Cerebellar nuclear complex (tissue), 1 donor: ENCODE measurements at regions not wholly inside any gene's neighbourhood (a gene's known extent, or its start where the extent isn't known, plus 50 kb on each side); places are given as distances from the start of the nearest gene placed in this dataset.

ENCODE experiments used
- DNase-seq, 2 experiments: peaks; one replicate each; lab custom pipeline; 2025; lab: John Stamatoyannopoulos, UW

DNA sequence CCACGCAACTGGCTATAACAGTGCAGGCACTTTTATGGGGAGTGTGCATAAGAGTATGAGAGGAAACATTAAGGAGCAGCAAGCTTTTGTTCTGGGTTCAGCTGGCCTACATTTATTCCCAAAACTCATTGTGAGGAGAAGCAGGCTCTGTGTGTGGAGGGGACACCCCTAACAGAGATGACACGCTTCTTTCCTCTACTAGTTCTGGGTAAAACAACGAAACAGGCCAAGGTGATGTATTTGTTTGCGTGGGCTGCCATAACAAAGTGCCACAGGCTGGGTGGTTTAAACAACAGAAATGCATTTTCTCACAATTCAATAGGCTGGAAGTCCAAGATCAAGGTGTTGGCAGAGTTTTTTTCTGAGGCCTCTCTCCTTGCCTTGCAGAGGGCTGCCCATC lies 488.6 kb downstream of the MID1IP1 start:
- no peak for DNase-seq

GRCh38 chrX:39293203-39293602 lies 491.9 kb downstream of the MID1IP1 start:
- no peak for DNase-seq

GRCh38 chrX:39296472-39296871 lies 495.2 kb downstream of the MID1IP1 start:
- no peak for DNase-seq

DNA sequence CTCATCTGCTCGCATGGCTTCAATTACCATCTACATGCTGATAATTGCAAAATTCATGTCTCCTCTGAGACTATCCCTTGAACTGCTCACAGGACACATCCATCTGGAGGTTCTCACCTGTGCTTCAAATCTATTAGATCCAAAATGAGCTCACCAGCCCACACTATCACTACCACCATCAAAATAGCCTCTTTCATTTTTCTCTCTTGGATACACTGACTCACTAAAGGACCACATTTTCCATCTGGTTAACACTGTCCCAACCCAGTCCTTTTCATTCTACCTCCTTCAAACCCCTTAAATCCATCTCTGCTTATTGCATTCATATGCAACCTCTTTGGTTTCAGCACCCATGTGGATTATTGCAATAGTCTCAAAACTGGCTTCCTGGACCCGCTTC lies 497.6 kb downstream of the MID1IP1 start:
- no peak for DNase-seq

DNA sequence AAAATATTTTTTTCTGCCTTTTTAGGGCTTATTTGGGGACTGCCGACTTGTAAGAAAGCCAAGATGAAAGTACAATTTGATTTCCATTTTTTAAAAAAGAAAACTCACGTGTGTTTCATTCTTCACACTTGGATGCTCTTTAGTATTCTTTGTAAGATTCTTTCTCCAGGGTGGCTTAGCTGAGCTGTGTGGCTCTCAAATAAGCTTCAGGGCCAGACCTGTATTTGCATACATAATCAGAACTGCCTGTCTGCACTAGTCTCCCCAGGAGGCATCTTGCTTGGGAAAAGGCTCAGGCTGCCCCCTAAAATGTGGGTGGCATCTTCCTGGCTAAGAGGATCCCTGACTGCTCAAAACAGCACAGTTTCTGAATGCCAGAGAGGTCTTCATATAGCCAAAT lies 498.4 kb downstream of the MID1IP1 start:
- no peak for DNase-seq

- peak in 1 of 2 experiments; percentile 8 for DNase-seq
Measured at GRCh38 chrX:39301036-39301435, 499.8 kb downstream of the MID1IP1 start.

DNA sequence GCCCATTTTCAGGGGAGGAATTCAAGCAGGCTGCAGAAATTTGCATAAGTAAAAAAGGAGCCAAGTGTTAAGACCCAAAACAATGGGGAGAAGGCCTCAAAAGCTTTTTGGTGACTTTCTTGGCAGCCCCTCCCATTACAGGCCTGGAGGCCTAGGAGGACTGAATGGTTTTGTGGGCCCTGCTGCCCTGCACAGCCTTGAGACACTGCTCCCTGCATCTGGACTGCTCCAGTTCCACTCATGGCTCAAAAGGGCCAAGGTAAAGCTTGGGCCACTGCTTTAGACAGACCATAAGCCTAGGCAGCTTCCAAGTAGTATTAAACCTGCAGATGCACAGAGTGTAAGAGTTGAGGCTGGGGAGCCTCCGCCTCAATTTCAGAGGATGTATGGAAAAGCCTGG lies 501.6 kb downstream of the MID1IP1 start:
- no peak for DNase-seq

GRCh38 chrX:39304746-39305145 lies 503.5 kb downstream of the MID1IP1 start:
- DNase-seq = no peak

DNA sequence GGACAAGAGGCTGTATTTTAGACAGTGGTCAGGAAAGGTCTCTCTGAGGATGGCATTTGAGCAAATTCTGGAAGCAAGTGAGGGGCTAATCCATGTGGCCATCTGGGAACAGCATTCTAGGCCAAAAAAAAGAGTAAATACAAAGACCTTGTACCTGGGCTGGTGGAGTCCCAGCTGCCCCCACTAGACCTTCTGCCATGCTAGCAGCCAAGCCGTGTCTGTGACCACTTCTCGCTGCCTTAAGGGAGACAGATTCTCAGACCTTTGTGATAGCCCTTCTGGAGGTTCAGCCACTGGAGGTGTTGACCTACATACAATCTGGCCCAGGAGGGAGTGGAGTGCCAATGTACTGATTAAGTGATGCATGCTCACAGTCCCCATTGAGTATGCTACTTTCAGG lies 506.2 kb downstream of the MID1IP1 start:
- no peak for DNase-seq

GRCh38 chrX:39308126-39308525 lies 506.9 kb downstream of the MID1IP1 start:
- DNase-seq = no peak

- no peak for DNase-seq
Measured at GRCh38 chrX:39309018-39309635, 507.9 kb downstream of the MID1IP1 start.

GRCh38 chrX:39309721-39310152 lies 508.5 kb downstream of the MID1IP1 start:
- no peak for DNase-seq

GRCh38 chrX:39310891-39311290 lies 509.6 kb downstream of the MID1IP1 start:
- no peak for DNase-seq

DNA sequence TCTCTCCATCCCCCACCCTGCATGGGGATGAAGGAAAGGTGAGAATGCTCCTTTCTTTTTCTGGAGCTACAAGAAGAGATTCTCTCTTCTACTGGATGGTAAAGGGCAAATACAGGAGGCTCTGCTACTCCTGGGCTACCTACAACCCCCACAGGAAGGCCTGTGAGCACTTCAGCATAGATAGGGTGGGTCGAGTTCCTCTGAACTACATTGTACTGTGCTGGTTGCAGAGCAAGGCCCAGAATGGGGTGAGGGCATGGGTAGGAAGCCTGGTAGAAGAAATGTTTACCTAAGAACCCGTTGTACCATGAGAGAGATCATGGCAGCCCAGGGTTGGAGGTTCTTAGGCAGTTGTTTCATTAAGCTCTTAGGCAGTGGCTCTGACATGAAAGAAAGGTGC lies 510.4 kb downstream of the MID1IP1 start:
- DNase-seq = no peak

GRCh38 chrX:39313146-39313545 lies 511.9 kb downstream of the MID1IP1 start:
- no peak for DNase-seq

DNA sequence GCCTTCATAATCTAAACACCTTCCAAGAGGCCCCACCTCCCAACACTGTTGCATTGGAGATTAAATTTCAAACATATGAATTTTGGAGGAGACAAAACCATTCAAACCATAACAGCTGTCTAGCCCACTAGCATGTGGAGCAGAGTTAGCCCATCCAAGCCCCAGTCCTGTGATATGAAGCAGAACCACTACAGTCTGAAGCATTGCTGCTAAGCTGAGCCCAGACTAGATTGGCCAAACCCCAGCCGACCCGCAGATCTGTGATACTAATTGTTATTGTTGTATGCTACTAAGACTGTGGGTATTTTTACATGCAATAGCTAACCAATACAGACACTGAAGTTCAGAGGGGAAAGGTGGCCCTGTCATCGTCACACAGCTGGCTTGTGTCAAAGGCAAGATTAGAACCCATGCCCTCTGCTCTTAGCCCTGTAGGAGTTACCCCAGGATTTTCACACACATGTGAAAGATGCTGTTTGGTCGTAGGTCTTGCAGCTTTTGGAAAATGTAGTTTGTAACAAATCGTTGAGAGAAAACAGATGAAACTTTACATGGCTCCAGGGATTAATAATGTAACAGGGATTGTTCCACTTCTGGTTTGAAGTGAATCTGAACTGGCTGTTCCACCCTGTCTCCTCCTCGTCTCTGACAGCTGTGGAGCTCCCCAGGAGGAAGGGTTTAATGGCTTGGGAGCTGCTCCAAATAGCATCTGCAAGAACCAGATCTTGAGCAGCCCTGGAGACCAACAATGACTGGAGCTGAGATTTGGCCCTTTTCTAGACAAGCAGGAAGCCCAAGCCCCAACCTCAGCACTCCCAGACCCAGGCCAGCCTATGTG lies 517.5 kb downstream of the MID1IP1 start:
- no peak for DNase-seq

DNA sequence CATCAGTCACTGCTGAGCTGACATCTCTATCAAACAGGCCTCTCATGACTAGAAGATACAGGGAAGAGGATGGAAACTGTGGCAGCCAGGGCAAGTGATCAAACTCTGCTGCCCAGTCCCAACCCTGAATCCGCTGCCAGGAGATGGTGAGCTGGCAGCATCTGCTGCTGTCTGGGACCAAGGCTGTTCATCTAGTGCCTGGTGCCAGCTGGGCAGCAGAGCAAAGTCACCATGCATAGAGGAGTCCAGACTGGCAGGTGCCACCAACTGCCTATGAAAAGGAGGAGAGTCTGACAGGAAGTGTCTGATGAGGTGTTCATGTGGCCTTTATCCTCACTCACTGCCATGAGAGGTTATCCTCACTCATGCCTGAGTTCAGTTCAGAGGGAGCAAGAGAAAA lies 518.9 kb downstream of the MID1IP1 start:
- DNase-seq = peak in 1 of 2 experiments; percentile 3

- DNase-seq = no peak
Measured at GRCh38 chrX:39322496-39322895, 521.2 kb downstream of the MID1IP1 start.

- DNase-seq = no peak
Measured at GRCh38 chrX:39324233-39324930, 523.1 kb downstream of the MID1IP1 start.

DNA sequence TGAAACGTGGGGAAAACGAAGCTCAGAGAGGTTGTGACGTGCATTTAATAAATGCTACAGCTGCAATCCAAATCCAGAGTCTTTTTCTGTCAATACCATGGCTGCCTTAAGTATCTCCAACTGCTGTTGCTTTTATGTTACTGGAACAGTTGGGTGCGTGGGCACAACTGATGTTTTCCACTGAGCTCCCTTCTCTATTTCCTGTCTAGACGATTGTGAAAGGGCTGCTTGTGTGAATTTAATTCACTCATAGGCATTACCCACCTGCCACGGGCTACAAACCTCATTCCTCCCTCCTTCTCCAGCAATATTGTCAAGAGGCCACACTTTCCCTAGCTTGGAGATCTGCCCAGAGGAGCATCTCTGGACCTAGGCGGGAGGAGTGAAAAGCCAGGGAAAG lies 526.0 kb downstream of the MID1IP1 start:
- no peak for DNase-seq

DNA sequence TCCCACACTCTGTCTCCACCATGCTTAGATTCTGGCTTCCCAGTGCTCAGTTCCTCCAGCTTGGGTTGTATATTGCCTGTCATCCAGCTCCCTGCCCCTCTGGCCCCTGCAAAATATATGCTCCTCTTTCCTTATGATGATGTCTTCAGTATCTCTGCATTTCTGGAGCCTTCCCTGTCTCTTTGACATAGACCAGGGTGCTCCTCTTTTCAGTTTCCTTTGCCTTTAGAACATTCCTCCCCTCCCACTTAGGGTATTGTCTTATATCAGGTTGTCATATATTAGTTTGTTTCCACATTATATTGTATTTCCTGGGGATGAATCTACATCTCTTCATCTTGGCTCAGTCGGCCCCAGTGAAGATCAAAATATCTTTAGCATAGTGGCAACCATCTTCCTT lies 526.4 kb downstream of the MID1IP1 start:
- DNase-seq = no peak

DNA sequence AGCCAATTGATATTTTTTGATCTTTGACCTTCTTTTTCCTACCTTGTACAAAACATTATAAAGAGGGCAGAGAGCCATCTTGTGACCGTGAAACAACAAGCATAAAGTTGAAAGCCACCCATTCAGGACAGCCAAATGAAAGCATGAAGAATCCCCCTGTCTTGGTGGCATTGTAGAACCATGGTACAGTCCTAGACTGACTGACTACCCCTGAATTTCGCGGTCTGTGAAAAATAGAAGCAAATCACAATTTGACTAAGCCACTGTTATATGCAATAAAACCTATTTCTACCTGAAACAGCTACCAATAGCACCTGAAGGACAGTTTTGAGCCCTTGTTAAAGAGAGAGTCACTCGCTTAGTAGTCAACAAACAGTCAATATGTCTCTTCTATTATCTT lies 527.4 kb downstream of the MID1IP1 start:
- DNase-seq = no peak
